HCT116 (cell line): ENCODE measurements at regions not wholly inside any gene's neighbourhood (a gene's known extent, or its start where the extent isn't known, plus 50 kb on each side); places are given as distances from the start of the nearest gene placed in this dataset.

Experiments used
- ATAC-seq: fragments of 200-7000 bp; cut with Tn5 transposase; 2 replicates; pipeline ENCODE4 v1.9.1; 2020; ENCODE audit warnings: mild to moderate bottlenecking, moderate library complexity
- BruUV-seq: library from RNA; stranded (reverse); fragments of 400-500 nt; replicated peaks from 2 replicates; lab custom pipeline; 2021; lab: Mats Ljungman, UMichigan
- CTCF ChIA-PET: fragments of 300-600 bp; sonication (Branson Sonifier 250); formaldehyde crosslinking; loops from one replicate; lab custom pipeline; 2021; ENCODE audit warnings: antibody characterized with exemption; lab: Charles Lee
- POLR2A ChIA-PET: fragments of 300-600, 350-600 bp; sonication (Branson Sonifier 250); formaldehyde crosslinking; loops from one replicate; lab custom pipeline; 2021; ENCODE audit warnings: antibody characterized with exemption; lab: Charles Lee
- RAD21 ChIA-PET, 2 experiments: fragments of 300-600 bp; sonication (Branson Sonifier 250); formaldehyde crosslinking; loops; one replicate each; lab custom pipeline; 2023; ENCODE audit warnings: low total read pairs in 2 of 2; ENCODE audit not compliant: uncharacterized antibody in 2 of 2, unreplicated experiment in 2 of 2, low non-redundant PET in 1 of 2; lab: Charles Lee
- DNase-seq: peaks from one replicate; pipeline ENCODE4 v3.0.0-alpha.2; 2010; ENCODE audit warnings: low read depth, low spot score
- H2AFZ ChIP-seq: fragments of 200-600 bp; shearing (Covaris generic), sonication (generic); 2 replicates; pipeline ENCODE4 v1.6.1; 2017; ENCODE audit warnings: low read depth, mixed run types, mixed read lengths, antibody characterized with exemption, low read length; ENCODE audit not compliant: poor library complexity, severe bottlenecking
- H3K27ac ChIP-seq: 2 replicates; pipeline ENCODE4 v1.5.1; 2012; ENCODE audit warnings: low read depth, low read length
- H3K27me3 ChIP-seq: fragments of 200-600 bp; sonication (generic); 2 replicates; pipeline ENCODE4 v1.6.1; 2016; ENCODE audit warnings: mixed run types, low read length, mixed read lengths; ENCODE audit not compliant: insufficient read depth
- H3K36me3 ChIP-seq, 2 experiments: fragments of 200-500 bp in 1 of 2; fragments of 200-600 bp in 1 of 2; sonication (Bioruptor generic) in 1 of 2; sonication (generic) in 1 of 2; 2 replicates each; pipeline versions ENCODE4 v1.5.1 to v1.6.1; 2014 to 2016; ENCODE audit warnings: low read length in 2 of 2, inconsistent platforms in 1 of 2, mixed read lengths in 1 of 2, mixed run types in 1 of 2; ENCODE audit not compliant: insufficient read depth in 2 of 2, control insufficient read depth in 1 of 2
- H3K4me1 ChIP-seq, 2 experiments: fragments of 200-600 bp in 1 of 2; sonication (generic) in 1 of 2; 2 replicates each; pipeline versions ENCODE4 v1.5.1 to v1.6.1; 2012 to 2017; ENCODE audit warnings: low read length in 2 of 2, inconsistent platforms in 1 of 2, mild to moderate bottlenecking in 1 of 2, mixed read lengths in 1 of 2, mixed run types in 1 of 2, moderate library complexity in 1 of 2; ENCODE audit not compliant: insufficient read depth in 2 of 2, control insufficient read depth in 1 of 2
- H3K4me2 ChIP-seq: fragments of 200-600 bp; sonication (generic); 2 replicates; pipeline ENCODE4 v1.6.1; 2017; ENCODE audit warnings: mixed run types, low read length, mixed read lengths
- H3K4me3 ChIP-seq, 2 experiments: fragments of 200-600 bp in 1 of 2; sonication (generic) in 1 of 2; replicated peaks in 1 of 2; 2 replicates each; pipeline ENCODE4 v1.5.1; 2011 to 2016; ENCODE audit warnings: low read length in 2 of 2, control low read depth in 1 of 2, low read depth in 1 of 2, mild to moderate bottlenecking in 1 of 2, mixed read lengths in 1 of 2, mixed run types in 1 of 2
- H3K79me2 ChIP-seq: fragments of 200-600 bp; sonication (generic); 2 replicates; pipeline ENCODE4 v1.6.1; 2017; ENCODE audit warnings: mild to moderate bottlenecking, mixed run types, low read length, moderate library complexity, mixed read lengths; ENCODE audit not compliant: insufficient read depth
- H3K9ac ChIP-seq: fragments of 200-600 bp; sonication (generic); 2 replicates; pipeline ENCODE4 v1.6.1; 2016; ENCODE audit warnings: low read length, mixed read lengths
- H3K9me2 ChIP-seq: fragments of 200-600 bp; sonication (generic), shearing (Covaris generic); 2 replicates; pipeline ENCODE4 v1.6.1; 2017; ENCODE audit warnings: mixed run types, mild to moderate bottlenecking, moderate library complexity; ENCODE audit not compliant: insufficient read depth
- H3K9me3 ChIP-seq, 2 experiments: fragments of 200-500 bp in 1 of 2; fragments of 200-600 bp in 1 of 2; sonication (Bioruptor generic) in 1 of 2; sonication (generic) in 1 of 2; 2 replicates each; pipeline ENCODE4 v1.6.1; 2014 to 2017; ENCODE audit warnings: low read length in 2 of 2, mixed read lengths in 2 of 2, inconsistent platforms in 1 of 2, low read depth in 1 of 2, mild to moderate bottlenecking in 1 of 2, mixed run types in 1 of 2, moderate library complexity in 1 of 2; ENCODE audit not compliant: control insufficient read depth in 1 of 2, insufficient read depth in 1 of 2
- H4K20me1 ChIP-seq: fragments of 200-600 bp; sonication (generic), shearing (Covaris generic); 2 replicates; pipeline ENCODE4 v1.6.1; 2017; ENCODE audit warnings: mixed run types, mild to moderate bottlenecking, moderate library complexity; ENCODE audit not compliant: insufficient read depth
- CBX3 ChIP-seq: IDR thresholded peaks from 2 replicates; pipeline ENCODE4 v1.6.1; 2012; ENCODE audit warnings: low read depth
- EZH2 ChIP-seq: fragments of 200-600 bp; sonication (generic); IDR thresholded peaks from 2 replicates; pipeline ENCODE4 v1.6.1; 2017; ENCODE audit warnings: antibody characterized with exemption, mixed run types
- REST ChIP-seq: IDR thresholded peaks from 2 replicates; pipeline ENCODE4 v1.6.1; 2012; ENCODE audit warnings: low read depth
- SP1 ChIP-seq: IDR thresholded peaks from 2 replicates; pipeline ENCODE4 v1.6.1; 2012; ENCODE audit warnings: low read depth
- intact Hi-C: fragments of 100-400 bp; cut with micrococcal nuclease; formaldehyde crosslinking; loops from 2 replicates; pipeline ENCODE4 v1.10.0; 2022
- TF ChIP-seq, protein P1 (sequence below), 3 experiments: fragments of 200-600 bp in 1 of 3; sonication (generic) in 1 of 3; IDR thresholded peaks in 2 of 3; conservative IDR thresholded peaks in 1 of 3; 2 replicates each; pipeline ENCODE4 v1.5.1; 2012 to 2017; ENCODE audit warnings: low read depth in 2 of 3, low read length in 2 of 3, antibody characterized with exemption in 1 of 3, borderline replicate concordance in 1 of 3, control low read depth in 1 of 3, mild to moderate bottlenecking in 1 of 3, mixed read lengths in 1 of 3, mixed run types in 1 of 3, moderate library complexity in 1 of 3; ENCODE audit not compliant: insufficient read depth in 1 of 3

GRCh38 chr17:77346765-77347164 is 206.0 kb downstream of the SEC14L1 start:
- H3K27me3 ChIP-seq, result no peaks in the 10 kb centered on the region
- 0 out of 4 replicates have a peak, but pooled peaks cover 0 to 4% of the 10 kb centered on the region in 2 experiments for H3K36me3 ChIP-seq
- no peaks in the 10 kb centered on the region for H3K9me2 ChIP-seq
- H3K4me3 ChIP-seq, result no peak overlapping the region
- H3K4me2 ChIP-seq, result no peak overlapping the region
- DNase-seq, result no peak
- H3K4me1 ChIP-seq, result peaks cover 0 to 10% of the 10 kb centered on the region in 2 experiments; a peak in 1 of 4 replicates
- POLR2A ChIA-PET, result interaction anchor here (0.9 kb wide), 1 partner anchor 24 kb away, joined by 3 read pairs; no protein-coding TSS in a partner anchor
- H4K20me1 ChIP-seq, result peaks cover 26% of the 10 kb centered on the region; the same call in 1 of the 2 replicates
- RAD21 ChIA-PET, result no interaction called here
- intact Hi-C loops, result loop anchor here (5.0 kb wide), 1 partner anchor 126 kb away; no protein-coding TSS in a partner anchor
- no peak overlapping the region for H3K27ac ChIP-seq
- CTCF ChIA-PET, result interaction anchor here (0.9 to 1.0 kb wide), 2 partner anchors 15 to 24 kb away, joined by 3 to 4 read pairs; no protein-coding TSS in a partner anchor
- ATAC-seq, result no peak
- H3K9ac ChIP-seq, result no peak overlapping the region
- TF ChIP-seq EZH2, result no peak
- TF ChIP-seq CBX3, result no peak
- no peak overlapping the region for H2AFZ ChIP-seq
- no peaks in the 10 kb centered on the region for H3K9me3 ChIP-seq
- BruUV-seq, result no TSS peak
- H3K79me2 ChIP-seq, result peaks cover 91% of the 10 kb centered on the region

GRCh38 chr17:77347544-77347943 is 206.8 kb downstream of the SEC14L1 start:
- ATAC-seq, result no peak
- 0 out of 4 replicates have a peak, but pooled peaks cover 0 to 4% of the 10 kb centered on the region in 2 experiments for H3K36me3 ChIP-seq
- H3K9me3 ChIP-seq, result no peaks in the 10 kb centered on the region
- H3K79me2 ChIP-seq, result peaks cover 90% of the 10 kb centered on the region
- H3K4me3 ChIP-seq, result no peak overlapping the region
- ChIA-PET RAD21 (no interaction called here), POLR2A (interaction anchor here (0.9 kb wide), 1 partner anchor 25 kb away, joined by 3 read pairs; no protein-coding TSS in a partner anchor)
- peaks cover 0 to 5% of the 10 kb centered on the region in 2 experiments; a peak in 1 of 4 replicates for H3K4me1 ChIP-seq
- H3K4me2 ChIP-seq, result no peak overlapping the region
- no peaks in the 10 kb centered on the region for H3K9me2 ChIP-seq
- DNase-seq, result no peak
- TF ChIP-seq, protein P1, sequence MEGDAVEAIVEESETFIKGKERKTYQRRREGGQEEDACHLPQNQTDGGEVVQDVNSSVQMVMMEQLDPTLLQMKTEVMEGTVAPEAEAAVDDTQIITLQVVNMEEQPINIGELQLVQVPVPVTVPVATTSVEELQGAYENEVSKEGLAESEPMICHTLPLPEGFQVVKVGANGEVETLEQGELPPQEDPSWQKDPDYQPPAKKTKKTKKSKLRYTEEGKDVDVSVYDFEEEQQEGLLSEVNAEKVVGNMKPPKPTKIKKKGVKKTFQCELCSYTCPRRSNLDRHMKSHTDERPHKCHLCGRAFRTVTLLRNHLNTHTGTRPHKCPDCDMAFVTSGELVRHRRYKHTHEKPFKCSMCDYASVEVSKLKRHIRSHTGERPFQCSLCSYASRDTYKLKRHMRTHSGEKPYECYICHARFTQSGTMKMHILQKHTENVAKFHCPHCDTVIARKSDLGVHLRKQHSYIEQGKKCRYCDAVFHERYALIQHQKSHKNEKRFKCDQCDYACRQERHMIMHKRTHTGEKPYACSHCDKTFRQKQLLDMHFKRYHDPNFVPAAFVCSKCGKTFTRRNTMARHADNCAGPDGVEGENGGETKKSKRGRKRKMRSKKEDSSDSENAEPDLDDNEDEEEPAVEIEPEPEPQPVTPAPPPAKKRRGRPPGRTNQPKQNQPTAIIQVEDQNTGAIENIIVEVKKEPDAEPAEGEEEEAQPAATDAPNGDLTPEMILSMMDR (IDR thresholded peaks at IDR 0.05 in 2 of 3, conservative IDR thresholded peaks at IDR 0.05 in 1 of 3; ENCODE audit: borderline replicate concordance in 1 of 3, insufficient read depth in 1 of 3, low read depth in 2 of 3, low read length in 2 of 3), result no peak
- TF ChIP-seq SP1 (no peak), REST (no peak)
- TF ChIP-seq, all 23 proteins: peak for 0
- H4K20me1 ChIP-seq, result peaks cover 26% of the 10 kb centered on the region; the same call in 1 of the 2 replicates
- H2AFZ ChIP-seq, result no peak overlapping the region
- H3K27ac ChIP-seq, result no peak overlapping the region
- BruUV-seq, result no TSS peak
- intact Hi-C loops, result loop anchor here (5.0 kb wide), 1 partner anchor 125 kb away; no protein-coding TSS in a partner anchor
- H3K27me3 ChIP-seq, result no peaks in the 10 kb centered on the region
- H3K9ac ChIP-seq, result no peak overlapping the region
- CTCF ChIA-PET, result no interaction called here
